ENCODE measurements at regions not wholly inside any gene's neighbourhood (a gene's known extent, or its start where the extent isn't known, plus 50 kb on each side); places are given as distances from the start of the nearest gene placed in this dataset.

DNA sequence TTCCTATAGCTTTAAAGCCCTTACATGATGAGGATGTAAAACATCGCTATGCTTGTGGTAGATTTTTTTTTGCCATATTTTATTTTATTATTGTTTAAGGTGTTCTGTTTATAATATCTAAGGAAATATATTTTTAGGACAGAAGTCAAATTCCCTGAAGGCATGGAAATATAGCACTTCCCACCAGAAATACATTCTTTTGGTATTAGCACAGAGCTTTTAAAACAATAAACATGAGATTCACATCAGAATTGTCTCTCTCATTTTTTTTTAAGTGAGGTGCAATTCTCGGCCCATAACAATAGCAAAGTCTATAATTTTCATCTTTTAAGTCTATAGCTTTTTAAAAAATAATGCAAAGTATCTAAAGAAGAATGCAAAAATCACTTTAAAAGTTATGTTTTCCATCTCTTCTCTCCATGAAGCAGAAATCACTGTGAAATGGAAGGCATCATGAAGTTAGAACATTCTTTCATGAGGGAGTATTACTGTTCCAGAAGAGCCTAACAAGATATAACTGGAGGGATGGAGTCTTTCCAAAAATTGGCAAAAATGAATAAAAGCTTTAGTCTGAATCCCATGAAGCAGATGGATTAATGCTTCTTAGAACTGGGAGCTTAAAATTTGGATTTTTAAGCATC is 283.6 kb upstream of the TRIB2 start:
- DNase-seq (ENCODE audit: low read depth in 1 of 2, low spot score in 1 of 2), result no peak
- FAIRE-seq, result no peak

GRCh38 chr2:12433626-12433990 is 283.1 kb upstream of the TRIB2 start:
- no peak overlapping the region for H3K4me3 ChIP-seq
- ChIA-PET CTCF (interaction anchor here (0.7 kb wide), 1 partner anchor 71 kb away, joined by 3 read pairs; no protein-coding TSS in a partner anchor), POLR2A (no interaction called here)
- no peak overlapping the region for H3K27ac ChIP-seq
- WGBS (ENCODE audit: missing lambda C conversion rate), result 13% methylated on average over 2 of the region's 2 CpGs
- no peaks in the 10 kb centered on the region for H3K9me3 ChIP-seq
- ATAC-seq (no peak), DNase-seq (ENCODE audit: low read depth in 1 of 2, low spot score in 1 of 2) (no peak), FAIRE-seq (no peak)
- no peak for TF ChIP-seq ZFP36 (IDR thresholded peaks at IDR 0.05; ENCODE audit: borderline replicate concordance, partially characterized antibody)
- TF ChIP-seq HEYL (CRISPR knock-in tag; IDR thresholded peaks at IDR 0.05), result no peak
- no peak for TF ChIP-seq KDM5A (IDR thresholded peaks at IDR 0.05)
- no peak for TF ChIP-seq CHD2 (IDR thresholded peaks at IDR 0.05; ENCODE audit: low read length, partially characterized antibody)
- no peak for TF ChIP-seq CEBPB (IDR thresholded peaks at IDR 0.05)
- TF ChIP-seq NFE2L2 (conservative IDR thresholded peaks at IDR 0.05; ENCODE audit: low read length), result no peak
- no peak for TF ChIP-seq FOXS1 (CRISPR knock-in tag; IDR thresholded peaks at IDR 0.05)
- no peak for TF ChIP-seq HOXB13 (CRISPR knock-in tag; IDR thresholded peaks at IDR 0.05; ENCODE audit: low read depth)
- H3K4me1 ChIP-seq, result no peaks in the 10 kb centered on the region
- no peak overlapping the region for H3K4me2 ChIP-seq

More for the DNA sequence above, 283.6 kb upstream of the TRIB2 start:
- Histone ChIP-seq H3K9me3 (no peaks in the 10 kb centered on the region), H3K4me3 (no peak overlapping the region), H3K4me1 (no peaks in the 10 kb centered on the region), H3K4me2 (no peak overlapping the region), H3K27ac (no peak overlapping the region)
- ChIA-PET POLR2A (no interaction called here), CTCF (interaction anchor here (0.7 kb wide), 1 partner anchor 71 kb away, joined by 3 read pairs; no protein-coding TSS in a partner anchor)
- TF ChIP-seq NFE2L2 (conservative IDR thresholded peaks at IDR 0.05; ENCODE audit: low read length) (no peak), RARB (CRISPR knock-in tag; IDR thresholded peaks at IDR 0.05) (no peak), TFCP2L1 (CRISPR knock-in tag; IDR thresholded peaks at IDR 0.05) (no peak), HOXB5 (CRISPR knock-in tag; IDR thresholded peaks at IDR 0.05) (no peak), EHMT2 (IDR thresholded peaks at IDR 0.05; ENCODE audit: low read depth) (no peak), PBX3 (IDR thresholded peaks at IDR 0.05) (no peak), CHD2 (IDR thresholded peaks at IDR 0.05; ENCODE audit: low read length, partially characterized antibody) (no peak), CTCF (IDR thresholded peaks at IDR 0.05) (no peak), POLR2A (IDR thresholded peaks at IDR 0.05; ENCODE audit: low read length) (no peak), RCOR1 (IDR thresholded peaks at IDR 0.05; ENCODE audit: low read depth, low read length) (no peak), MAZ (IDR thresholded peaks at IDR 0.05; ENCODE audit: borderline replicate concordance, low read depth, low read length) (no peak), SMC3 (IDR thresholded peaks at IDR 0.05) (no peak), RAD21 (conservative IDR thresholded peaks at IDR 0.05 in 1 of 2, IDR thresholded peaks at IDR 0.05 in 1 of 2) (no peak), HOXB13 (CRISPR knock-in tag; IDR thresholded peaks at IDR 0.05; ENCODE audit: low read depth) (no peak), EP300 (IDR thresholded peaks at IDR 0.05) (no peak), E2F6 (IDR thresholded peaks at IDR 0.05; ENCODE audit: borderline replicate concordance, low read depth) (no peak), JUN (IDR thresholded peaks at IDR 0.05) (no peak)
- TF ChIP-seq, protein P1, sequence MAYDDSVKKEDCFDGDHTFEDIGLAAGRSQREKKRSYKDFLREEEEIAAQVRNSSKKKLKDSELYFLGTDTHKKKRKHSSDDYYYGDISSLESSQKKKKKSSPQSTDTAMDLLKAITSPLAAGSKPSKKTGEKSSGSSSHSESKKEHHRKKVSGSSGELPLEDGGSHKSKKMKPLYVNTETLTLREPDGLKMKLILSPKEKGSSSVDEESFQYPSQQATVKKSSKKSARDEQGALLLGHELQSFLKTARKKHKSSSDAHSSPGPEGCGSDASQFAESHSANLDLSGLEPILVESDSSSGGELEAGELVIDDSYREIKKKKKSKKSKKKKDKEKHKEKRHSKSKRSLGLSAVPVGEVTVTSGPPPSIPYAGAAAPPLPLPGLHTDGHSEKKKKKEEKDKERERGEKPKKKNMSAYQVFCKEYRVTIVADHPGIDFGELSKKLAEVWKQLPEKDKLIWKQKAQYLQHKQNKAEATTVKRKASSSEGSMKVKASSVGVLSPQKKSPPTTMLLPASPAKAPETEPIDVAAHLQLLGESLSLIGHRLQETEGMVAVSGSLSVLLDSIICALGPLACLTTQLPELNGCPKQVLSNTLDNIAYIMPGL (CRISPR knock-in tag; IDR thresholded peaks at IDR 0.05; ENCODE audit: borderline replicate concordance), result no peak
- TF ChIP-seq, protein P2, sequence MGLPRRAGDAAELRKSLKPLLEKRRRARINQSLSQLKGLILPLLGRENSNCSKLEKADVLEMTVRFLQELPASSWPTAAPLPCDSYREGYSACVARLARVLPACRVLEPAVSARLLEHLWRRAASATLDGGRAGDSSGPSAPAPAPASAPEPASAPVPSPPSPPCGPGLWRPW (IDR thresholded peaks at IDR 0.05), result no peak
- WGBS (ENCODE audit: missing lambda C conversion rate), result 16% methylated on average over 2 of the region's 2 CpGs
- ATAC-seq, result no peak

All from A549 (cell line).